ENCODE measurements at regions not wholly inside any gene's neighbourhood (a gene's known extent, or its start where the extent isn't known, plus 50 kb on each side); places are given as distances from the start of the nearest gene placed in this dataset.

DNA sequence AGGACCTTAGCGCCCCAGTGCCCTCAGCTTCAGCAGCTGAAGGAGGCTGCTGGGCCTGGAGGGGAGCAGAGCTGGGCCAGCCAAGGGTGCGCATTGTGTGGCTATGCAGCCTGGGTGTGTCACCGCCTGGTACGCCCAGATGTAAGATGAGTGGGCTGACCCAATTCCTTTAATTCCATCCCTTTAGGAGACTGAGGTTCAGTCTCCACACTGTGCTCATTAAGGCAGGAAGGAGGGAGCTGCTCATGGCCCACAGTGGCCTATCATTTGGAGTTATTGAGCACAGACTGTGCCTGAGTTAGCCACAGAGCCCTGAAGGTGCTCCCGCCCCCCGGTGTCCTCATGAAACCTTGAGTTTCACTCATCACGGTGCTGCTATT, 194.1 kb upstream of the GLI2 start:
- TF ChIP-seq, protein P1, sequence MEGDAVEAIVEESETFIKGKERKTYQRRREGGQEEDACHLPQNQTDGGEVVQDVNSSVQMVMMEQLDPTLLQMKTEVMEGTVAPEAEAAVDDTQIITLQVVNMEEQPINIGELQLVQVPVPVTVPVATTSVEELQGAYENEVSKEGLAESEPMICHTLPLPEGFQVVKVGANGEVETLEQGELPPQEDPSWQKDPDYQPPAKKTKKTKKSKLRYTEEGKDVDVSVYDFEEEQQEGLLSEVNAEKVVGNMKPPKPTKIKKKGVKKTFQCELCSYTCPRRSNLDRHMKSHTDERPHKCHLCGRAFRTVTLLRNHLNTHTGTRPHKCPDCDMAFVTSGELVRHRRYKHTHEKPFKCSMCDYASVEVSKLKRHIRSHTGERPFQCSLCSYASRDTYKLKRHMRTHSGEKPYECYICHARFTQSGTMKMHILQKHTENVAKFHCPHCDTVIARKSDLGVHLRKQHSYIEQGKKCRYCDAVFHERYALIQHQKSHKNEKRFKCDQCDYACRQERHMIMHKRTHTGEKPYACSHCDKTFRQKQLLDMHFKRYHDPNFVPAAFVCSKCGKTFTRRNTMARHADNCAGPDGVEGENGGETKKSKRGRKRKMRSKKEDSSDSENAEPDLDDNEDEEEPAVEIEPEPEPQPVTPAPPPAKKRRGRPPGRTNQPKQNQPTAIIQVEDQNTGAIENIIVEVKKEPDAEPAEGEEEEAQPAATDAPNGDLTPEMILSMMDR (IDR thresholded peaks at IDR 0.05) = no peak
- TF ChIP-seq POLR2A (IDR thresholded peaks at IDR 0.05) = no peak

Measured in esophagus squamous epithelium (tissue), 4 donors.